ENCODE measurements at regions not wholly inside any gene's neighbourhood (a gene's known extent, or its start where the extent isn't known, plus 50 kb on each side); places are given as distances from the start of the nearest gene placed in this dataset.

DNA sequence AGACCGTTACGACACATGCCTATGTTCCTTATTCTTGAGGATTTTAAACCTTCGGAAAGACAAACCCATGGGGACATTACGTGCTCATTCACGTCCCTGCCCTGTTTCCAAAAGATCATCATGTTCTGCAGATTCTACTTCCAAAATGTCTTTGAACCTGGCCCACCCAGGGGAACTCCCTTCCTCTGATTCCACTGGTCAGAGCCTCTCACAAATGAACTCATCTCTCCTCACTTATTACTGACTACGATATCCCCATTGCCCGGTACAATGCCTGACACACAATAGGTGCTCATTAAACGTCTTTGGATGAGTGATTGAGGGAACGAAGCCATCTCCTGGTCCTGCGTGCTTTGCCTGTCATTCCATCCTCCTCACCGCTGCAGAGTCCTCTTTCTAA lies 168.3 kb upstream of the RNF32 start:
- TF ChIP-seq, protein P1, sequence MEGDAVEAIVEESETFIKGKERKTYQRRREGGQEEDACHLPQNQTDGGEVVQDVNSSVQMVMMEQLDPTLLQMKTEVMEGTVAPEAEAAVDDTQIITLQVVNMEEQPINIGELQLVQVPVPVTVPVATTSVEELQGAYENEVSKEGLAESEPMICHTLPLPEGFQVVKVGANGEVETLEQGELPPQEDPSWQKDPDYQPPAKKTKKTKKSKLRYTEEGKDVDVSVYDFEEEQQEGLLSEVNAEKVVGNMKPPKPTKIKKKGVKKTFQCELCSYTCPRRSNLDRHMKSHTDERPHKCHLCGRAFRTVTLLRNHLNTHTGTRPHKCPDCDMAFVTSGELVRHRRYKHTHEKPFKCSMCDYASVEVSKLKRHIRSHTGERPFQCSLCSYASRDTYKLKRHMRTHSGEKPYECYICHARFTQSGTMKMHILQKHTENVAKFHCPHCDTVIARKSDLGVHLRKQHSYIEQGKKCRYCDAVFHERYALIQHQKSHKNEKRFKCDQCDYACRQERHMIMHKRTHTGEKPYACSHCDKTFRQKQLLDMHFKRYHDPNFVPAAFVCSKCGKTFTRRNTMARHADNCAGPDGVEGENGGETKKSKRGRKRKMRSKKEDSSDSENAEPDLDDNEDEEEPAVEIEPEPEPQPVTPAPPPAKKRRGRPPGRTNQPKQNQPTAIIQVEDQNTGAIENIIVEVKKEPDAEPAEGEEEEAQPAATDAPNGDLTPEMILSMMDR (IDR thresholded peaks at IDR 0.05), result no peak
- TF ChIP-seq POLR2AphosphoS5 (IDR thresholded peaks at IDR 0.05), result no peak

Data from breast epithelium (tissue), 3 donors.